GM19043 (cell line): ENCODE measurements at regions not wholly inside any gene's neighbourhood (a gene's known extent, or its start where the extent isn't known, plus 50 kb on each side); places are given as distances from the start of the nearest gene placed in this dataset.

ENCODE experiments used
- ATAC-seq: cut with Tn5 transposase; IDR thresholded peaks from one replicate; pipeline ENCODE4 v1.9.1; 2021; ENCODE audit warnings: low read depth; ENCODE audit not compliant: unreplicated experiment

DNA sequence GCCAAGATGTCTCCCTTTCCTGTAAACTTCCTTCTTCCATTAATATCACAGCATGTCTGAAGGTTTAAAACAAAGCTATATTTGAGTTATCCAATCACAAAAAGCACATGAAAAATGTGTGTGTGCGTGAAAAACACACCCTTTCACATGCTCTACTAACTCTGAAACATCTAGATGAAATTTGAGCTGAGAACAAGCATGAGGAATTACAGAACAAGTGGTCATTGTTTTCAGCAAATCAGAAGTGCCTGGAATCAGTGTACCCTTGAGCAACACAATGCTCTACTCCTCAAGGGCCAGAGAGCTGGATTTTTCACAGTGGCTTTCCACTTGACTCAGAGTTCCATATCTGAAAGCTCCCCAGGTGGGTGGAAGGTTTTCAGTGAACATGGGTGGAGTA is 255.9 kb downstream of the PSAT1 start:
- no peak for ATAC-seq

DNA sequence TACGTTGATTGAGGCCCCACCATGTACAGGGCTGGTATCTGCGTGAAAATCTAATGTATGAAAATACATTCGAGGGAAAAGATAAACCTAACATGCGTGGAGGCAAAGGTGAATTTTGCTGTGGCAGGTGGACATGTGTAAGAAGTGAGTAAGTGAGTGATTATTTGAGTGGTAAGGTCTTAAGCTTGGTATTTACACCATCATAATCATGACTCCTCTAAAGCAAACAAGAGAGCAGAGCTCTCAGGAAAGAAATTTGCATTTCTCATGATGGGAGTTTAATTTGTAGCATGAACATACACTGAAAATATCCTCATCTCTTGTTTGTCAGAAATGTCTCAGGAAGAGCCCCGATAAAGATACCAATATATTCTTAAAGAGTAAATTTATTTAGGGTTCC is 260.6 kb downstream of the PSAT1 start:
- no peak for ATAC-seq

DNA sequence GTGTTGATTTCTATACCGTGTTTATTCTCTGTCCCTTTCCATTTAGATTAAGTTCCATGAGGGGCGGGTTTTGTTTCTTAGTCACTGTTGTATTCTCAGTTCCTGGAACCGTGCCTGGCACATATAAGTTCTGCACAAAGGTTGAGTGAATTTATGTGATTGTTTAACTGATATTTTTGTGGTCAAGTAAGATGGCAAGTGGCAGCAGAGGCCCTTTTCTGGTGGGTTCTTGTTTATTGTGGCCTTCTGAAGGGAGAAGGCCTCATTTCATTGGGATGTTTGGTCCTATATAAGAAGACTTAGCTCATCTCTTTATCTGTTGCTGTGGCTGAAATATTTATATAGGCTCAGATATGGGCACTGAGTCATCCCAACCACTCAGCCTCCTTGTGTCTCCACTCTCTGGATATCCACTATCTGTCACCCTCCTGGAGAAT is 262.5 kb downstream of the PSAT1 start:
- ATAC-seq: no peak

DNA sequence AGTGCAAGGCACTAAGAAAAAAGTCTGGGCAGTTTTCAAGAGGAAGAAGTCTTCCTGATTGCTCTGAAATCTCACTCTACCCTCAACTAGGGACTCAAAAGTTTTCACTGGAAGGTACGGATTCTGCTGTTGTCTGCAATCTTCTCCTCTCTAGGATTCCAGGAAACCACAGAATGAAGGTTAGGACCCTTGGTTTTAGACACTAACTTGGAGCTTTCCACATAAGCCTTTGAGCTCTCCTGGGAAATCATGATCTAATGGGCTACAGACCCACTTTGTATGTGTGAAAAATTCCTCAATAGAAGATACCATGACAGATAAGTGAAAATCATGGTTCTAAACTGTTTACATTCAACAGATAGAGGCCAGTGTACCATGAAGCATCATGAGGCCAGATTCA is 265.1 kb downstream of the PSAT1 start:
- ATAC-seq: no peak

DNA sequence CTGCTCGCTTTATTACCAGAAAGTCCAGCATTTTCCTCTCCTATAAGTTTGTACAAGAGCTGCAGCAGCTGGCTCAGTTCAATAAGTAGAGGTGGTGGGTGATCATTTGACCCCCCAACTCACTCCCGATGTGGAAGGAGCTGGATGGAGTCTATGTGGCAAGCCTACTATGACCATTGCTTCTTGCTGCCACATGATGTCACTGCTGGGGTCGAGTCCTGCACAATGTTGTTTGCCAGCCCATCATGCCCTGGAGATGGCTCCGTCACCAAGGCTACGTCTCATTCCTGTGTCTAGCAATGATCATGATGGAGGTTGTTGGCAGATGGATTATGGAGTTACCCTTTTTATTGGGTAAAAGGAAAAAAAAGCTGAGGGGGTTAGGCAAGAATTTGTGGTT is 266.3 kb downstream of the PSAT1 start:
- ATAC-seq: no peak

DNA sequence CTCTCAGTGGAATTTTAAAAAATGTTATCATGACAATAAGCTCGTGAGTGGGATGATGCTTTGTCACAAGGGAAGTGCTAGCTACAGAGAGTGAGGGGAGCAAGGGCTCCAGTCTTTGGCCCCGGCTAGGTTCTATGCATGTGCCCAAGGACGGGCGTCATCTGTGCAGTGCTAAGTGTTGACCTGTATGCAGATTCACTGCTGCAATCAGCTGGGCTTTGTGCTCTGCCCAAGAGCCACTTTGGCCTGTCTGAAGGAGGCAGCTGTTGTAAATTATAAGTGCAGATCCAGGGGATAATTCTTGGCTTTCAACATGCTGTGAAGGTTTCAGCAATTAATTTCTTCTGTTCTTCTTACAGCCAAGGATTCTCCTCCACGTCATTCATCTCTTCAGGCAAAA is 268.6 kb downstream of the PSAT1 start:
- ATAC-seq: no peak

DNA sequence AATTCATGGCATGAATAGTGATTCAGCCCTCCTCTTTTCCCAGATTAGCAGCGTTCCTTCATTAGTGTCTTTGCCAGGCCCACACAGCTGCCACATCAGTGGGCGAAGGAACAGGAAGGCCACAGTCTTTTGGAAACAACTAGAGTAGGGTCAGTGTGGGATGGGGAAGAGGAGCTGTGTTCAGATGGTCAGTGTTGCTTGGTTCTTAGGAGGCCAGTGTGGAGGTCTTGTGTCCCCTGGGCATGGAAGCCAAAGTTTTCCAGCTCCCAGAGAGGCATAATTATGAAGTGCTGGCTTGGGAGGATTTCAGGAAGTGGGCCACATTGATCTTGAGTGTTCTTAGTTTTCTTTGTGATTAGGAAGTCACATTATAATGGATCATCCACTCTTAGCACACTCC is 269.6 kb downstream of the PSAT1 start:
- no peak for ATAC-seq

DNA sequence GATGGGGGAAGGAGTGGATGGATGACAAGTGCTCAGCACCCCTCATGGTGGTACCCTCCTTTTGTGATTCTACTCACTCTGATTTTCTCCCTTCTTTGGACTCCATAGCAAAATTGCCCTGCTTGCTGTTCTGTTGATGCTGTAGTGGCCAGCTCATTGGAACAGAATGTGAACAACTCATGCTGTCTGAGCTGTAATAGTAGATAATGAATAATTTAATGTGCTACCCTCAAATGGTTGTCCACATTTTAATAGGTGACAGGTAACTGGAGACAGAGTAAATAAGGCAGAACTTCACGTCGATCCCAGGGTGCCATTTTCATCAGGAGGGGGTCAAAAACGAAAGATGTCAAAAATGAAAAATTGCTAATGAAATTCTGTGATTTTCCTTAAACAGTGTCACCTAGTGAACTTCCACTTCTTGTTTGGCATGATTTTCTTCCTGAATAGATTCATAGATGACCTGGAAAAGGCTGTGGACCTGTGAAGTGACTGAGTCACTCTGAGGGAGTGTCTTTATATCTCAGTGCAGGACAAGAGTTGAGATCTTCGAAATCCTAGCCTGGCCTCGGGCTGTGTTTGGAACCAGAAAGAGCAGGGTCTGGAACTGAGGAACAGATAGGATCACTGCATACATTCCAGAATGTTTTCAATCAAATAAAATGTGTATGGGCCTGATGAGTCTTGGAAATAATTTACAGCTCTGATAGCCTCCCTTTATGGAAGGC is 270.2 kb downstream of the PSAT1 start:
- ATAC-seq: no peak

DNA sequence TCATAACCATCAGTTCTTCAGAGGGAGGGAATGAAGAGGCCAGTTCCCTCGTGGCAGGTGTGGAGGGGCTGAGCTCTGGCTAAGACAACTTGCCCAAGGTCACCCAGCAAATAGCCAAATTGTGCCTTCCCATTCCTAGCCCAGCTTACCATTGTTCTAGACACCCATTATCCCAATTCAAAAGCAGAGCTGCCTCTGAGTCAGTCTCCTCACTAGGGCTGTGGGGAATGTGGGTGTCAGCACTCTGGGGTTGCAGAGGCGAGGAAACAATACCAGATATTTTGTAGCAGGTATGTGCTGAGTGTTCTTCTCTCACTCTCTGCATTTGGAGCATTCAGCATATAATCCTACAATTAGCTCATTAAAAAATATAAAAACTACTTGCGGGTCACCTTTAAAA is 270.8 kb downstream of the PSAT1 start:
- no peak for ATAC-seq

DNA sequence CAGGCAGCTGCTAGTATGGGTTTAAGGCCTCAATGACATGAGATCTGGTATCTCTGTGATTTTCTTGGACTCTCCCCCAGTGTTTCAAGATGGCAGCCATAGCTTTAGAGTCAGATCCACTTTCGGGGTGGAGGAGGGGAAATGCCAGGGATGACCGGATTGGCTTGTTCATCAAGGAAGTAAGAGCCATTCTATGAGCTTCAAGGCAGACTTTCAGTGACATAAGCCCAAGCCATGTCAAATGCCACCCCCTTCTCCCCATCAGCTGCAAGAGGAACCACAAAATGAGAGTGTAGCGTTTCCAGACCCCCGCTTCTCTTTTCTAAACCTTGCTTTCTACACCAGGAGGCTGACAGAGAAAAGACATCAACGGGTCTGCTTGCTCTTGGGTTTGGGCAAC is 271.8 kb downstream of the PSAT1 start:
- ATAC-seq: no peak

DNA sequence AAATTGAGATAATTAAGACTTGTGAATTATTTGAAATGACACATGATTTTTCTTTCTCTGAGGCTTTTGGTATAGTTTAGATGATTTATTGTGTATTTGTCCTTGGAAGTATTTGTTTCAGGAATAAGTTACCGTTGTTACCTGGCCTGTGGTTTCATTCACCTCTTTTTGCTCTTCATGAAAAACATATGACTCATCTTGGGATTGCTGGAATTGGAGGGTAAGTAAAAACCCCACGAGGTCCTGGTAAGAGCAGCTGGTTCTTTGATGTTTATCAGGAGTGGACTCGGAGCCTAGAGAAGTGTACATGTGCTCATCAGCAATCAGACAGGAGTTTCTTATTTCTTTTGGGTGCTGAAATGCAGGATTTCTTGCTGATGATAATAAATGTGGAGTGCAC is 275.3 kb downstream of the PSAT1 start:
- ATAC-seq: no peak

DNA sequence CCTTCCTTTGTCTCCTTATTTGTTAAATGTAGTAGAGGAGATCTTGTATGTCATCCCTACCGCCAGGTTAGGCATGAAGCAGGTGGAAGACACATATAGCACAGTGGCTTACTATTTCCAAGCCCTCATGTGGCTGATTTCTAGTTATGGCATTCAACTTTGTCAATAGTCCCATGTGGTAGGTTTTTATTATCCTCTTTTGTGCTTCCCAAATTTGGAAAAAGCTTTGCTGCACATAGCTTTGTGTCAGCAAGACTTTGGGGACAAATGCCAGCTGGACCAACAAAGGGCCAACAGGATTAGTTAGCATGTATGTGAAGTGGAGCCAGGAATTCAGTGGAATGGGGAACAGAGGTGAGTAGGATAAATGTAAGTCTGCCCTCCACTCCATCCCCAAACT is 276.3 kb downstream of the PSAT1 start:
- no peak for ATAC-seq

DNA sequence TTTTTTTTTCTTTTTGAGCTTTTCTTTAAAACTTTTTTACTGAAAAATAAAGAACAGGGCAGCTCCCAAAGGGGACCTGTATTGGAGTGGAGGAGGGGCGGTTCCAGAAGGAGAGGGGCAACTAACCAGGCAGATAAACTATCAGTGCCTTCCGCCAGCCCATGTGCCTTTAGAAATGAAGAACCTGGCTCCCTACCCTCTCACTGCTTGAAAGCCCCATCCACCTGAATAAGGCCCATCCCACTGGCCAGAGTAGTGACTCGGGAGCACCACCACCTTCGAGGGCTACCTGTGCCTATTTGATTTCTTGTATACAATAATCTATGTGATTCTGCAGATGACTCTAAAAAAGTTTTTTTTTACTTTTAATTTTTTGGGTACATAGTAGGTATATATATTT is 276.7 kb downstream of the PSAT1 start:
- ATAC-seq: no peak

DNA sequence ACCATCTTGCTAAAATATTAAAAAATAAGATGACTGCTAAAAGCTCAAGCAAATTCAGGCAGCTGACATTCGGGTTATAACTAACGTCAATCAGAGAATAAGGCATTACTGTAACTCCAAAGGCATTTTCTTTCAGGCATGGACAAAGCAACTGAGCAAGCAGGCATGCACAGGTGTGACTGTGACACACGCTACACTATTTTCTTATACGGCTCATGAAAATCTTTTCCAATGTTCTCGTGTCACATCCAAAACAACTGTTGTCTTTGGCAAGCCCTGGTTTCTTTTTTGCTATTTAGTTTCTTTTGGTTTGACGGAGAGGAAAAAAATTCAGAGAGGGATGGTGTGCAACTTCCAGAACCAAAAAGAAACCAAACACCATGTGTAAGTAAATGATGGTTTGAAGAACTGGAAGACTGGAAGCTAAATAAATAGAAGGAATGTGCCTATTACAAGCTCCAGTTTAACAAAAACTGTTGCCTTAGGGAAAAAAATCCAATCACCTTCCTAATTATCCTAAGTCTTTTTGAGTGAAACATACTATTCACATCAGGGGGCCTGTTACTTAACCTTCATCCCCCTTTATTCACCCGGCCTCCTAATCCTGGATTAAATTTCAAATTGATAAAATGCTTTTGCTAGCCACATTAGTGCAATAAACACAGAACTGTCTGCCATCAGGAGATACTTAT is 277.6 kb downstream of the PSAT1 start:
- ATAC-seq: no peak

DNA sequence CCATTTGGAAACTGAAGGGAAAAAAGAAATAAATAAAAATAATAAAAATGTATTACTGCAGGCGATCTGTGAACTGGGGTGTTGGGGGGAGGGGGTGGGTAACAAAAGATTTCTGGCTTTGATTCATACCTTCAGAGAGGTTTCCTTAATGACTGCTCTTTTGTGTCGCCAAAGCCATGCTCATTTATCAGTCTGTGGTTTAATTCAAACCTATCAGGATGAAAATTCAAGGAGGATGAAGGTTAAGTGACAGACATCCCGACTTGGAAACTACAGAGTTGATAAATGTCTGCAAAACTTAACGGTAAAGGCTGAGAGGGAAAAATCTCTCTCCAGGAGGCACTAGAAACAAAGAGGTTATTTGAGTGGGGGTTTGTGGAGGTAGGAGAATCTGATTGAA is 278.2 kb downstream of the PSAT1 start:
- ATAC-seq: no peak

DNA sequence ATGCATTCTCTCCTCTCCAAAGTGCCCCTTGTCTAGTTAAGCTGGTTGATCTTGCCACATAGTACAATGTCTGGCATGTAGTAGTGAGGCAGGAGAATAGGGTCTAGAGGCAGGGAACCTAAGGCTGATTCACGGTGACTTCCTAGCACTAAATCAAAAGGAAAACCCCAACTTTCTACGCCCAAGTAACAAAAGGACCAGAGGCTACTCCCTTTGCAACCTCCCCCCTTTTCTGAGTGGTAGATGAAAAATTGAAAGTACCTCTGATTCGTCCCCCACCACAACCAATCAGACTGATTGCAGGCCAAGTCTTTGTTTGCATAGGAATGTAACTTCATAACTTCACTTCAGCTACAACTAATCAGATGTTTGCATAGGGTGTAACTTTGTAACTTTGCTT is 278.8 kb downstream of the PSAT1 start:
- ATAC-seq: no peak

DNA sequence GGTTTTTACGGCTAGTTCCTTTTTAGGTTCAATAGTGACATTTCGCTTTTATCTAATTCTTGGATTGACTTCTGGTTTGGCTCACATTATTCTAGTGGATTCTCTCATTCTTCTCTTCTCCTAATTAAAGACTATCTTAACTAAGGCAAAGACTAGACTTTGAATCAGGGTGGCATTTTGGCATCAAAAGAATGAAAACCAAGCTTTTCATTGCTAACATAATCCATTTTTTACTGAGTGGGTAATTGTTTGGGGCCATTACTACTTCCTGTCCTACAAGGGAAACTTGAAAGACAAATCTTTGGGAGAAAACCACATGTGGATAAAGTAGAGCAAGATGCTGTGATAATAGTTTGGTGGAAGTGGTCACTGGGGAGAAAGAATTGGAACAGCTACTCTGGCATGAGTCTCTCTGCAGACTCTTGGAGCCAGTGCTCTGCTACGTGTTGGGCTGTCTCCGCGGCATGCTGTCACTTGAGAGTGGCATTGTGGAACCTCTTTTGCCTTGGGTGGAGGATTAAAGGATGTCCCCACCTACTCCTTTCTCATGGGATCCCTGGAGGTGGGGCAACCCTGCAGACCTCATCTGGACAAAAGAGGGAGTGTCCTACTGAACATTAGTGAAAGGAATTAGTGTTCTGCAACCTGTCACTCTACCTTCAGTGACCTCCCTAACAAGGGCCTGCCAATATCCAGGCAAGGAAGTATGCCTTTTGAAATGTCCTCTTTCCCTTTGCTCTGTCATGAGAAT is 280.4 kb downstream of the PSAT1 start:
- ATAC-seq: no peak

DNA sequence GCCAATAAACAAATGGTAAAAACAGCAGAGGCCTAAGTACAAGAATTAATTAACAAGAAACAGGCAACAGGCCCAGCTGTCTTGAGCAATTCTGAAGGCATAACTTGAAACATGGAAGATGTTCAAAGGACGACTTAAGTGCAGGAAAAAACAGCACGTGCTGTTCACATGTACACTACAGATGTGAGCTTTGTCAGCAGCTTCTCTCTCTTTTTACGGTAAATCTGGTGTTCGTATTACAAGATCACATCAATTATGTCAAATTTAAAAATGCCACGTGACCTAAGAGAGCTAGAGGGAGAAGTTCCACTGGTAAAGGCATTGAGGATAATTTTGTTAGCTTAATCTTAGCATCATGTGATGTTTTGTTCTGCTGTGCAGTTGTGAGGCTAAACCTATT is 281.1 kb downstream of the PSAT1 start:
- no peak for ATAC-seq

DNA sequence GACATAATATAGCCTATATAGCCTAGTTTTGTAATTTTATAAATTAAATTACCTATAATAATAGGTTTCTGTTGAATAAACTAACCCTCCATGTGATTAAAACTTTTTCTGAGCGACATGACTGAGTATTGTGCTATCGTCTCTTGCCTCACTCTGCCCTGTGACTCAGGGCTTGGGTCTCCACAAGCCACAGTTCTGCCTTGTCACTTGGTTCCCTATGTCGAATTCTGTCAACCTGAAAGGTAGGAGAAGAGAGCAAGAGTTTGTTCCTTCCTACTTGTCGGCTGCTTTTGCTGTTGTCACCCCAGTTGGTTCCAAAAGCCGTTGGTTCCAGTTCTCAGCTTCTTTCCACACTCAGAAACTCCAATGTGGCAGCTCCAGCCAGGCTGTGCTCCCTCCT is 285.9 kb downstream of the PSAT1 start:
- no peak for ATAC-seq

DNA sequence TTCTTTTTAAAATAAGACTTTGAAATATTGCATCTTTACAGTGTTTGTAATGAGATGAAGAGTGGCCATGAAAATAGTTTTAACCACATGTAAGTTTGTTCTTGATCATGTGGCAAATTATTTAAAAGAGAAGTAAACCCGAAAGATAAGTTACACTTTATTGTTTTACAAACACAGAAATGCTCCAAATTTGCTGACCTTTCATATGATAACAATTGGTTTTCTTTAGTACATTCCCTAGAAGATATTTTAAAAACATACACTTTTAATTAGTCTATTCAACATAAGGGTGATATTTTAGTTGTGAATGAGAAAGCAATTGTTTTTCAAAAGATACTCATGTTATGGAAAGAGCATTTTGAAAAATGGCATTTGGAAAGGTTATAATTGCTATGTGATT is 287.7 kb downstream of the PSAT1 start:
- no peak for ATAC-seq

DNA sequence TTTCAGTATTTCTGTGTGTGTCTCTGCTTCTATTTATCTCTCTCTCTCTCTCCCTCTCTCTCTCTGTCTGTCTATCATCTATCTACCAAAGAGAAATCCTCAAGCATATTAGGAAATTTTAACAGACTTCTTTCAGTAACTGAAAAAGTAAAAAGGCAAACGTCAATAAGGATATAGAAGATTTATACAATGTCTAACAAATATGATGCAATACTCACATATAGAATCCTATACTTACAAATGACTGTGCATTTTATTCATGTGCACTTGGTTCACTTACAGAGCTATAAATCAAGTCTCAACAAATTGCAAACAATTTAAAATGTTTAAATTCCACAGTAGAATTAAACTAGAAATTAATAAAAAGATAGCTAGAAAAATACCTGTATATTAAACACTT is 289.0 kb downstream of the PSAT1 start:
- no peak for ATAC-seq

DNA sequence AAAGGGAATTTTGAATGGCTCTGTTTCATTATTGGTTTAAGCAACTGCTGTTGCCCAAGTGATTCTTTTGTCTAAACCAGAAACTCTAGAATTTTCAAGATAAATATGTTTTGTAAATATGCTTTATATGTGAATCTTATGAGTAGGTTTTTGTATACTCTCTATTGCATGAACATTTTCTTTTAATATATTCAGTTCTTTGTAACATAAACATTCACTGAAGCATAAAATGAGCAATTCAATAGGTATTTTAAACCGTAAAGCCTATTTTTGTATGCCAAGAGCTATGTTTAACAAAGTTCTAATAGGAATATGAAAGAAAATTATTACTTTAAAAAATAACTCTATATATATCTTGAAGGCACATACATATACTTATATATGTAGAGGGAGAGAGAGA is 293.1 kb downstream of the PSAT1 start:
- ATAC-seq: no peak
